Naive thymus-derived CD4-positive, alpha-beta T cell (primary cell): ENCODE measurements at regions not wholly inside any gene's neighbourhood (a gene's known extent, or its start where the extent isn't known, plus 50 kb on each side); places are given as distances from the start of the nearest gene placed in this dataset.

Experiments
- ATAC-seq: fragments of 150-1000 bp; cut with Tn5 transposase; 2 replicates; pipeline ENCODE4 v1.10.0; 2021; ENCODE audit warnings: mild to moderate bottlenecking, moderate library complexity
- CTCF ChIA-PET: fragments of 350-600 bp; sonication (Branson Sonifier 250); formaldehyde crosslinking; loops from one replicate; lab custom pipeline; 2021; ENCODE audit warnings: antibody characterized with exemption; lab: Charles Lee
- POLR2A ChIA-PET: fragments of 350-600 bp; sonication (Branson Sonifier 250); formaldehyde crosslinking; loops from one replicate; lab custom pipeline; 2021; ENCODE audit warnings: antibody characterized with exemption, inconsistent platforms; lab: Charles Lee
- DNase-seq, 9 donors: peaks; one replicate each; pipeline versions ENCODE4 v3.0.0 to v3.0.0-alpha.2; 2020 to 2022; ENCODE audit warnings: mixed read lengths in 1 of 9
- H3K27ac ChIP-seq: one replicate; pipeline ENCODE4 v1.7.0; 2013; ENCODE audit warnings: mild to moderate bottlenecking, low read depth, low read length, moderate library complexity
- H3K27me3 ChIP-seq, 2 donors: one replicate each; pipeline ENCODE4 v1.7.0; 2013; ENCODE audit warnings: low read length in 2 of 2, mild to moderate bottlenecking in 2 of 2, moderate library complexity in 2 of 2; ENCODE audit not compliant: control insufficient read depth in 2 of 2, insufficient read depth in 2 of 2
- H3K36me3 ChIP-seq, 3 experiments: 1 replicate in 2 of 3; 2 replicates in 1 of 3; pipeline ENCODE4 v1.7.0; 2013; ENCODE audit warnings: low read length in 3 of 3, mild to moderate bottlenecking in 3 of 3, moderate library complexity in 1 of 3; ENCODE audit not compliant: insufficient read depth in 3 of 3, control insufficient read depth in 2 of 3
- H3K4me1 ChIP-seq, 2 donors: one replicate each; pipeline ENCODE4 v1.7.0; 2013; ENCODE audit warnings: low read length in 2 of 2, mild to moderate bottlenecking in 2 of 2, moderate library complexity in 1 of 2; ENCODE audit not compliant: control insufficient read depth in 2 of 2, insufficient read depth in 2 of 2
- H3K4me3 ChIP-seq: 2 replicates; pipeline ENCODE4 v1.7.0; 2013; ENCODE audit warnings: mild to moderate bottlenecking, low read length
- H3K9me3 ChIP-seq, 3 experiments: 1 replicate in 2 of 3; 2 replicates in 1 of 3; pipeline ENCODE4 v1.7.0; 2013; ENCODE audit warnings: low read length in 3 of 3; ENCODE audit not compliant: control insufficient read depth in 2 of 3
- H3K27ac Mint-ChIP-seq, 9 donors: one replicate each; pipeline ENCODE4 v1.8.0; 2020 to 2022; ENCODE audit warnings: mixed read lengths in 9 of 9, mild to moderate bottlenecking in 8 of 9, moderate library complexity in 5 of 9, inconsistent platforms in 2 of 9
- H3K27me3 Mint-ChIP-seq, 5 donors: one replicate each; pipeline ENCODE4 v1.8.0; 2021 to 2022; ENCODE audit warnings: mixed read lengths in 5 of 5, mild to moderate bottlenecking in 1 of 5
- H3K36me3 Mint-ChIP-seq, 5 donors: one replicate each; pipeline ENCODE4 v1.8.0; 2020 to 2022; ENCODE audit warnings: mixed read lengths in 5 of 5, mild to moderate bottlenecking in 3 of 5, inconsistent platforms in 1 of 5
- H3K4me1 Mint-ChIP-seq, 7 donors: one replicate each; pipeline ENCODE4 v1.8.0; 2020 to 2022; ENCODE audit warnings: mixed read lengths in 7 of 7, mild to moderate bottlenecking in 3 of 7, inconsistent platforms in 1 of 7
- H3K4me3 Mint-ChIP-seq, 10 donors: one replicate each; pipeline ENCODE4 v1.8.0; 2020 to 2022; ENCODE audit warnings: mild to moderate bottlenecking in 10 of 10, mixed read lengths in 10 of 10, moderate library complexity in 6 of 10, inconsistent platforms in 2 of 10
- H3K9me3 Mint-ChIP-seq, 11 donors: one replicate each; pipeline ENCODE4 v1.8.0; 2020 to 2022; ENCODE audit warnings: mixed read lengths in 11 of 11, mild to moderate bottlenecking in 4 of 11, inconsistent platforms in 1 of 11, moderate library complexity in 1 of 11
- intact Hi-C, 2 donors: fragments of 100-400 bp; cut with micrococcal nuclease; formaldehyde crosslinking; loops; one replicate each; pipeline ENCODE4 v1.15.1; 2023

DNA sequence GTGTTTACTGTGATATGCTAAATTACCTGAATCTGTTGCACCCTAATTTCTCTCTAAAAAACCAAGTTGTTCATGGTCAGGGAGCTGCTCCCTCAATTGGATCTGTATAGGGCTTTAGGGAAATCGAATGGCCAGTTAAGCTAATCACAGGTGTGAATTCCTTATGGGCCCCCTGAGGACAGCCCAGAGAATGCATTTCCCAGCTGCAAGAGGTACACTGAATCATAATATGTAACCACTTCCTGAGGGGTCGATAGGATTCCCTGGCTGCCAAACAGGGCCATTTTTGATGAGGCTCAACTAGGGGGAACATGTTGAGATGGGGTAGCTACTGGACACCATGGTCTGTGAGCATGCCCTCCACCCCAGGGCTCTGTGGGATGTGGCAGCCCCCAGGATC is 478.6 kb downstream of the CCDC171 start:
- Histone ChIP-seq H3K4me1 (no peaks in the 10 kb centered on the region), H3K4me3 (no peak overlapping the region), H3K36me3 (no peaks in the 10 kb centered on the region), H3K9me3 (no peaks in the 10 kb centered on the region), H3K27ac (no peak overlapping the region), H3K27me3 (no peaks in the 10 kb centered on the region)
- peaks cover 0 to 7% (median 0%) of the 10 kb centered on the region in 11 donors for H3K9me3 Mint-ChIP-seq
- intact Hi-C loops = no loop called here
- CTCF ChIA-PET = no interaction called here
- POLR2A ChIA-PET = no interaction called here
- no peak overlapping the region for H3K4me3 Mint-ChIP-seq
- H3K27ac Mint-ChIP-seq = no peak overlapping the region
- no peak for DNase-seq
- H3K4me1 Mint-ChIP-seq = peaks cover 0 to 5% (median 0%) of the 10 kb centered on the region in 7 donors
- H3K27me3 Mint-ChIP-seq = peaks cover 0 to 9% (median 3%) of the 10 kb centered on the region in 5 donors
- H3K36me3 Mint-ChIP-seq = no peaks in the 10 kb centered on the region
- no peak for ATAC-seq

DNA sequence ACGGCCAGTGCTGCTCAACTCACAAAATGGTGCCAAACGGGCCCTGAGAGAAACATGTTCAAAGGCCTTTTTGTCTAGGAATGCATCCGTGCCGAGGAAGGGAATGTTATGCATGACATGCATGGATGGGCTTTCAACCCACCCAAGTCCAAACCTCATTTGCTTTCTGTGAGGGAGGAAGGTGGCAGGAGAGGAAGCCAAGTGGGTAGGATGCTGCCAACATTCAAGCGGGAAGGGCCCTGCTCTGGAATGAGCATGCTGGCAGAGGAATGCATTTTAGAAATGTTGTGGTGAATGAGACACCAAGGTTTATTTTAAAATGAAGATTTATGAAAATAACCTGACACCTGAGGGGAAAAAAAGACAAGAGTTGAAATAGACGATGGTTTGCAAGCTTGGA is 479.1 kb downstream of the CCDC171 start:
- intact Hi-C loops = no loop called here
- Mint-ChIP-seq H3K4me1 (peaks cover 0 to 5% (median 0%) of the 10 kb centered on the region in 7 donors), H3K27me3 (peaks cover 0 to 9% (median 4%) of the 10 kb centered on the region in 5 donors), H3K4me3 (no peak overlapping the region), H3K27ac (no peak overlapping the region), H3K36me3 (no peaks in the 10 kb centered on the region), H3K9me3 (peaks cover 0 to 7% (median 0%) of the 10 kb centered on the region in 11 donors)
- POLR2A ChIA-PET = no interaction called here
- ATAC-seq (no peak), DNase-seq (no peak)
- no peak overlapping the region for H3K4me3 ChIP-seq
- CTCF ChIA-PET = no interaction called here
- no peaks in the 10 kb centered on the region for H3K36me3 ChIP-seq
- H3K27me3 ChIP-seq = no peaks in the 10 kb centered on the region
- no peaks in the 10 kb centered on the region for H3K9me3 ChIP-seq
- no peaks in the 10 kb centered on the region for H3K4me1 ChIP-seq
- no peak overlapping the region for H3K27ac ChIP-seq

DNA sequence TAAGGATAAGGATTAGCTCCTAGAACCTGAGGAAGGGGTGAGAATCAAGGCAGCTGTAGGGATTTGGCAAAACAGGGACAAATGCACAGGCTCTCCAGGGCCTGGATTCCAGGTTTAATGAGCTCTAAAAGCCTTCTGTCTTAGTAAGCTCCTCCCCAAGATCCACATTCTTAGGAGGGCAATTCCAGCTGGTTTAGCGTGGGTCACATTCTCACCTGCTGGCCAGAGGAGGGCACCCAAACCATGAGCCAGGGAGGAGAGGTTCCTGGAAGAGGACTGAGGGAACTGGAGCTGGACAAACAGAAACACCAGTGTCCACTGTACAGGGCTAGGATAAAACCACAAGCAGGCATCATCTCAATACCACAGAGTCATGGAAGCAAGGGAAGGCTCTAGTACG is 480.0 kb downstream of the CCDC171 start:
- Mint-ChIP-seq H3K36me3 (no peaks in the 10 kb centered on the region), H3K27ac (peak overlapping the region in 1 of 9 donors; percentile 23), H3K4me1 (peaks cover 0 to 5% (median 0%) of the 10 kb centered on the region in 7 donors), H3K9me3 (peaks cover 0 to 7% (median 0%) of the 10 kb centered on the region in 11 donors), H3K27me3 (peaks cover 0 to 9% (median 4%) of the 10 kb centered on the region in 5 donors), H3K4me3 (no peak overlapping the region)
- ATAC-seq (no peak), DNase-seq (no peak)
- Histone ChIP-seq H3K36me3 (no peaks in the 10 kb centered on the region), H3K9me3 (no peaks in the 10 kb centered on the region), H3K4me1 (no peaks in the 10 kb centered on the region), H3K4me3 (no peak overlapping the region), H3K27ac (no peak overlapping the region), H3K27me3 (no peaks in the 10 kb centered on the region)
- POLR2A ChIA-PET = no interaction called here
- CTCF ChIA-PET = no interaction called here
- intact Hi-C loops = no loop called here

DNA sequence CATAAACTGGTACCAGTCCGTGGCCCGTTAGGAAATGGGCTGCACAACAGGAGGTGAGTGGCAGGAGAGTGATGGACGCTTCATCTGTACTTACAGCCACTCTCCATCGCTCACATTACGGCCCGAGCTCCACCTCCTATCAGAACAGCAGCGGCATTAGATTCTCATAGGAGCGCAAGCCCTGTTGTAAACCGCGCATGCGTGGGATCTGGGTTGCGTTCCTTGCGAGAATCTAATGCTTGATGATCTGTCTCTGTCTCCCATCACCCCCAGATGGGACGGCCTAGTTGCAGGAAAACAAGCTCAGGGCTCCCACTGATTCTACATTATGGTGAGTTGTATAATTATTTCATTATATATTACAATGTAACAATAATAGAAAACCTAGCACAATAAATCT is 480.4 kb downstream of the CCDC171 start:
- Mint-ChIP-seq H3K9me3 (peaks cover 0 to 7% (median 0%) of the 10 kb centered on the region in 11 donors), H3K4me3 (no peak overlapping the region), H3K36me3 (no peaks in the 10 kb centered on the region), H3K27ac (no peak overlapping the region), H3K4me1 (peaks cover 0 to 5% (median 0%) of the 10 kb centered on the region in 7 donors), H3K27me3 (peaks cover 0 to 9% (median 4%) of the 10 kb centered on the region in 5 donors)
- intact Hi-C loops = no loop called here
- Histone ChIP-seq H3K4me3 (no peak overlapping the region), H3K9me3 (no peaks in the 10 kb centered on the region), H3K4me1 (no peaks in the 10 kb centered on the region), H3K27me3 (no peaks in the 10 kb centered on the region), H3K36me3 (no peaks in the 10 kb centered on the region), H3K27ac (no peak overlapping the region)
- DNase-seq = no peak
- ChIA-PET CTCF (no interaction called here), POLR2A (no interaction called here)
- ATAC-seq = no peak

DNA sequence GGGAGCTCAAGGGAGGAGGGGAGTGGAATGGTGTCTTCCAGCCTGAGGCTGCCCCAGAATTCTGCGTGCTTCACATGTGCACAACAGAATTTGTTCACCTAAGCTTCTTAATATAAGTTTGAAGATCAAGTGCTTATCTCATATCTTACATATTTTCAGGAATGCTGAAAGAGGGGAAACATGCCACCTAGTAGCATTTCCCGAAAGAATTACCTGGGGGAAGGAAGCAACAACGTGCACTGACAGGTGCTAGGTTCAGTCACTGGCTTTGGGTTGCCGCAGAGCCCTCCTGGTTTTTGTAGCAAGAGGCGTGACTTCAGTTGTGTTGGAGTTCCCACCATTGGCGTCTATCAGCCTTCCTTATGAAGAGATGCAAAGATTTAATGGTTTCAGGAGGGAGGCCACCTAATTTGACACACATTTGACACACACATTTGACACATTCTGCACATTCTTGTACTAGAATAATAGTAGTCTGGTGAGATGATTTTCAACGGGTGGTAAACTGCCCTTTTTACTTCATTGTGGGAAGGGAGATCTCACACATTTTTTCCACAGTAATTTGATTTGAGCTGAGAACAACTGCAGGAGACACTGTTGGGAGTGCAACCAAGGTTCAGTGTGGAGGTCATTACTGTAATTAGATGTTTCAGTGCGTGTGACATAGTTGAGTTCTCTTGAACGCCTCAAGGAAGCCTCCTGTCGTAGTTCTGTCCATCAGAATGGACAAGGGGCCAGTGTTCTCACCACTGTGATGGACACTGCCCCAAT is 481.3 kb downstream of the CCDC171 start:
- ChIA-PET POLR2A (no interaction called here), CTCF (no interaction called here)
- H3K36me3 Mint-ChIP-seq = no peaks in the 10 kb centered on the region
- no peak overlapping the region for H3K4me3 Mint-ChIP-seq
- Histone ChIP-seq H3K36me3 (no peaks in the 10 kb centered on the region), H3K4me1 (no peaks in the 10 kb centered on the region), H3K27me3 (no peaks in the 10 kb centered on the region), H3K27ac (no peak overlapping the region), H3K4me3 (no peak overlapping the region), H3K9me3 (no peaks in the 10 kb centered on the region)
- H3K27ac Mint-ChIP-seq = no peak overlapping the region
- H3K9me3 Mint-ChIP-seq = peaks cover 0 to 5% (median 0%) of the 10 kb centered on the region in 11 donors
- intact Hi-C loops = no loop called here
- H3K27me3 Mint-ChIP-seq = peaks cover 0 to 9% (median 4%) of the 10 kb centered on the region in 5 donors
- DNase-seq = no peak
- ATAC-seq = no peak
- peaks cover 0 to 5% (median 0%) of the 10 kb centered on the region in 7 donors for H3K4me1 Mint-ChIP-seq

DNA sequence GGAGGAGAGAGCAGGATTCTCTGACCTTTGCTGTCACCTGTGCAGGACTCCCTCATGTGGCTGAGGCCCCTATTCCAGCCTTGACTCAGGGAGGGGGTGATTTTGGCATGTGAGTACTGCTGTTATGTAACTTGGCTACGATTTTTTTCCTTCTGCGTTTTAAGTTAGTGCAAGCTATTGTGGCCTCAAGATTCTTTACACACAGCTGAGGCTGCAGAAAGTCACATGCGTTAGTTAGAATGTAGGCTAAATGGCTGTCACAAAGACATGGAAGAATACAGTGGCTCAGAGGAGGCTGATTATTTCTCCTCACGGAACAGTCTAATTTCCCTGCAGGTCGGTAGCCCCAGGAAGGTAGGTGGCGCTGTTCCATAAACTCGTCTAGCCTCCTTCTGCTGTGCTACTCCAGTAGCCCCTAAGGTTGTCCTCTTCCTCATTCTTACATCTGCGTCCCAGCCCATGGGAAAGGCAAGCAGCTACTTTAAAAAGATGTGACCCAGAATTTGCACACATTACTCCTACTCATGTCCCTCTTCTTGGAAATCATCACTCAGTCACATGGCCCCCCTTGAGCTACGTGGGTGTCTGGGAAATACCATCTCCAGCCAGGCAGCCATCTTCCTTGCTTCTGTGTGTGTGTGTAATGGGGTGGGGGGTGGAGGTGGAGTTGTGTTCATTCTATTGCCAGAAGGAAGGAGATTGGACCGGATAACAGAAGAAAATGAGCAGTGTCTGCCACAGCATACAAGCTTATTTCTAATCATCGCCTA is 486.6 kb downstream of the CCDC171 start:
- CTCF ChIA-PET = no interaction called here
- Mint-ChIP-seq H3K9me3 (peaks cover 0 to 6% (median 0%) of the 10 kb centered on the region in 11 donors), H3K4me3 (no peak overlapping the region), H3K27ac (no peak overlapping the region), H3K4me1 (no peaks in the 10 kb centered on the region), H3K36me3 (no peaks in the 10 kb centered on the region), H3K27me3 (peaks cover 0 to 3% (median 0%) of the 10 kb centered on the region in 5 donors)
- Histone ChIP-seq H3K9me3 (no peaks in the 10 kb centered on the region), H3K27me3 (no peaks in the 10 kb centered on the region), H3K36me3 (no peaks in the 10 kb centered on the region), H3K27ac (no peak overlapping the region), H3K4me3 (no peak overlapping the region), H3K4me1 (no peaks in the 10 kb centered on the region)
- POLR2A ChIA-PET = no interaction called here
- intact Hi-C loops = no loop called here
- no peak for ATAC-seq
- no peak for DNase-seq
